NB4 (cell line): ENCODE measurements at regions not wholly inside any gene's neighbourhood (a gene's known extent, or its start where the extent isn't known, plus 50 kb on each side); places are given as distances from the start of the nearest gene placed in this dataset.

Source experiments
- POLR2A ChIP-seq: IDR thresholded peaks from 2 replicates; pipeline ENCODE4 v1.6.1; 2011; ENCODE audit warnings: mild to moderate bottlenecking; ENCODE audit not compliant: insufficient read length; ENCODE audit errors: extremely low read depth
- TF ChIP-seq, protein P1 (sequence below): IDR thresholded peaks from one replicate; pipeline ENCODE4 v1.5.1; 2012; ENCODE audit warnings: low read depth, low read length

DNA sequence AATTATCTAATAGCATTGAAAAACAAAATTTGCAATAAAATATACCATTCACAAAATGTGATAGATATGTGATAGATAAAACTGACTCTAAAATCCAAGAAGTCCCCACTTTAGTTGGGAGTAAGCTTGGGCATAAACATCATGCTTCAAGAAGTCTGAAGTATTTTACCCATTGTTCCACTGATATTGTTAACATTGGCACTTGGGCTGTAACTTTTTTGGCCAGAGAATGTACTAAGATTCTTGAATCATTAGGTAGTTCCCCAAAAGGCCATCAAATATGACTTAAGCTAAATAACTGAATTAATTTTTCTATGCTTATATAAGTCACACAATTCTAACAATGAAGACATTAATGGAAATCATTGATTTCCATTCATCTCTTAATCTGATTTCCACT is 413.6 kb downstream of the CDH2 start:
- TF ChIP-seq, protein P1, sequence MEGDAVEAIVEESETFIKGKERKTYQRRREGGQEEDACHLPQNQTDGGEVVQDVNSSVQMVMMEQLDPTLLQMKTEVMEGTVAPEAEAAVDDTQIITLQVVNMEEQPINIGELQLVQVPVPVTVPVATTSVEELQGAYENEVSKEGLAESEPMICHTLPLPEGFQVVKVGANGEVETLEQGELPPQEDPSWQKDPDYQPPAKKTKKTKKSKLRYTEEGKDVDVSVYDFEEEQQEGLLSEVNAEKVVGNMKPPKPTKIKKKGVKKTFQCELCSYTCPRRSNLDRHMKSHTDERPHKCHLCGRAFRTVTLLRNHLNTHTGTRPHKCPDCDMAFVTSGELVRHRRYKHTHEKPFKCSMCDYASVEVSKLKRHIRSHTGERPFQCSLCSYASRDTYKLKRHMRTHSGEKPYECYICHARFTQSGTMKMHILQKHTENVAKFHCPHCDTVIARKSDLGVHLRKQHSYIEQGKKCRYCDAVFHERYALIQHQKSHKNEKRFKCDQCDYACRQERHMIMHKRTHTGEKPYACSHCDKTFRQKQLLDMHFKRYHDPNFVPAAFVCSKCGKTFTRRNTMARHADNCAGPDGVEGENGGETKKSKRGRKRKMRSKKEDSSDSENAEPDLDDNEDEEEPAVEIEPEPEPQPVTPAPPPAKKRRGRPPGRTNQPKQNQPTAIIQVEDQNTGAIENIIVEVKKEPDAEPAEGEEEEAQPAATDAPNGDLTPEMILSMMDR: no peak
- TF ChIP-seq POLR2A: no peak
